HCT116 (cell line): ENCODE measurements at regions not wholly inside any gene's neighbourhood (a gene's known extent, or its start where the extent isn't known, plus 50 kb on each side); places are given as distances from the start of the nearest gene placed in this dataset.

Source experiments
- ATAC-seq: fragments of 200-7000 bp; cut with Tn5 transposase; 2 replicates; pipeline ENCODE4 v1.9.1; 2020; ENCODE audit warnings: mild to moderate bottlenecking, moderate library complexity
- BruUV-seq: library from RNA; stranded (reverse); fragments of 400-500 nt; replicated peaks from 2 replicates; lab custom pipeline; 2021; lab: Mats Ljungman, UMichigan
- CTCF ChIA-PET: fragments of 300-600 bp; sonication (Branson Sonifier 250); formaldehyde crosslinking; loops from one replicate; lab custom pipeline; 2021; ENCODE audit warnings: antibody characterized with exemption; lab: Charles Lee
- POLR2A ChIA-PET: fragments of 300-600, 350-600 bp; sonication (Branson Sonifier 250); formaldehyde crosslinking; loops from one replicate; lab custom pipeline; 2021; ENCODE audit warnings: antibody characterized with exemption; lab: Charles Lee
- RAD21 ChIA-PET, 2 experiments: fragments of 300-600 bp; sonication (Branson Sonifier 250); formaldehyde crosslinking; loops; one replicate each; lab custom pipeline; 2023; ENCODE audit warnings: low total read pairs in 2 of 2; ENCODE audit not compliant: uncharacterized antibody in 2 of 2, unreplicated experiment in 2 of 2, low non-redundant PET in 1 of 2; lab: Charles Lee
- DNase-seq: peaks from one replicate; pipeline ENCODE4 v3.0.0-alpha.2; 2010; ENCODE audit warnings: low read depth, low spot score
- H2AFZ ChIP-seq: fragments of 200-600 bp; shearing (Covaris generic), sonication (generic); 2 replicates; pipeline ENCODE4 v1.6.1; 2017; ENCODE audit warnings: low read depth, mixed run types, mixed read lengths, antibody characterized with exemption, low read length; ENCODE audit not compliant: poor library complexity, severe bottlenecking
- H3K27ac ChIP-seq: 2 replicates; pipeline ENCODE4 v1.5.1; 2012; ENCODE audit warnings: low read depth, low read length
- H3K27me3 ChIP-seq: fragments of 200-600 bp; sonication (generic); 2 replicates; pipeline ENCODE4 v1.6.1; 2016; ENCODE audit warnings: mixed run types, low read length, mixed read lengths; ENCODE audit not compliant: insufficient read depth
- H3K36me3 ChIP-seq, 2 experiments: fragments of 200-500 bp in 1 of 2; fragments of 200-600 bp in 1 of 2; sonication (Bioruptor generic) in 1 of 2; sonication (generic) in 1 of 2; 2 replicates each; pipeline versions ENCODE4 v1.5.1 to v1.6.1; 2014 to 2016; ENCODE audit warnings: low read length in 2 of 2, inconsistent platforms in 1 of 2, mixed read lengths in 1 of 2, mixed run types in 1 of 2; ENCODE audit not compliant: insufficient read depth in 2 of 2, control insufficient read depth in 1 of 2
- H3K4me1 ChIP-seq, 2 experiments: fragments of 200-600 bp in 1 of 2; sonication (generic) in 1 of 2; 2 replicates each; pipeline versions ENCODE4 v1.5.1 to v1.6.1; 2012 to 2017; ENCODE audit warnings: low read length in 2 of 2, inconsistent platforms in 1 of 2, mild to moderate bottlenecking in 1 of 2, mixed read lengths in 1 of 2, mixed run types in 1 of 2, moderate library complexity in 1 of 2; ENCODE audit not compliant: insufficient read depth in 2 of 2, control insufficient read depth in 1 of 2
- H3K4me2 ChIP-seq: fragments of 200-600 bp; sonication (generic); 2 replicates; pipeline ENCODE4 v1.6.1; 2017; ENCODE audit warnings: mixed run types, low read length, mixed read lengths
- H3K4me3 ChIP-seq, 2 experiments: fragments of 200-600 bp in 1 of 2; sonication (generic) in 1 of 2; replicated peaks in 1 of 2; 2 replicates each; pipeline ENCODE4 v1.5.1; 2011 to 2016; ENCODE audit warnings: low read length in 2 of 2, control low read depth in 1 of 2, low read depth in 1 of 2, mild to moderate bottlenecking in 1 of 2, mixed read lengths in 1 of 2, mixed run types in 1 of 2
- H3K79me2 ChIP-seq: fragments of 200-600 bp; sonication (generic); 2 replicates; pipeline ENCODE4 v1.6.1; 2017; ENCODE audit warnings: mild to moderate bottlenecking, mixed run types, low read length, moderate library complexity, mixed read lengths; ENCODE audit not compliant: insufficient read depth
- H3K9ac ChIP-seq: fragments of 200-600 bp; sonication (generic); 2 replicates; pipeline ENCODE4 v1.6.1; 2016; ENCODE audit warnings: low read length, mixed read lengths
- H3K9me2 ChIP-seq: fragments of 200-600 bp; sonication (generic), shearing (Covaris generic); 2 replicates; pipeline ENCODE4 v1.6.1; 2017; ENCODE audit warnings: mixed run types, mild to moderate bottlenecking, moderate library complexity; ENCODE audit not compliant: insufficient read depth
- H3K9me3 ChIP-seq, 2 experiments: fragments of 200-500 bp in 1 of 2; fragments of 200-600 bp in 1 of 2; sonication (Bioruptor generic) in 1 of 2; sonication (generic) in 1 of 2; 2 replicates each; pipeline ENCODE4 v1.6.1; 2014 to 2017; ENCODE audit warnings: low read length in 2 of 2, mixed read lengths in 2 of 2, inconsistent platforms in 1 of 2, low read depth in 1 of 2, mild to moderate bottlenecking in 1 of 2, mixed run types in 1 of 2, moderate library complexity in 1 of 2; ENCODE audit not compliant: control insufficient read depth in 1 of 2, insufficient read depth in 1 of 2
- H4K20me1 ChIP-seq: fragments of 200-600 bp; sonication (generic), shearing (Covaris generic); 2 replicates; pipeline ENCODE4 v1.6.1; 2017; ENCODE audit warnings: mixed run types, mild to moderate bottlenecking, moderate library complexity; ENCODE audit not compliant: insufficient read depth
- ATF3 ChIP-seq: IDR thresholded peaks from 2 replicates; pipeline ENCODE4 v1.6.1; 2012
- CEBPB ChIP-seq: IDR thresholded peaks from 2 replicates; pipeline ENCODE4 v1.6.1; 2012; ENCODE audit warnings: low read depth
- ELF1 ChIP-seq: IDR thresholded peaks from 2 replicates; pipeline ENCODE4 v1.6.1; 2012; ENCODE audit warnings: low read depth, borderline replicate concordance
- EZH2 ChIP-seq: fragments of 200-600 bp; sonication (generic); IDR thresholded peaks from 2 replicates; pipeline ENCODE4 v1.6.1; 2017; ENCODE audit warnings: antibody characterized with exemption, mixed run types
- EZH2phosphoT487 ChIP-seq: fragments of 200-600 bp; IDR thresholded peaks from 2 replicates; pipeline ENCODE4 v1.6.1; 2018; ENCODE audit warnings: antibody characterized with exemption, borderline replicate concordance
- FOSL1 ChIP-seq: IDR thresholded peaks from 2 replicates; pipeline ENCODE4 v1.6.1; 2012; ENCODE audit warnings: low read depth
- JUND ChIP-seq: IDR thresholded peaks from 2 replicates; pipeline ENCODE4 v1.6.1; 2012
- MAX ChIP-seq: IDR thresholded peaks from 2 replicates; pipeline ENCODE4 v1.6.1; 2012
- POLR2A ChIP-seq: IDR thresholded peaks from 2 replicates; pipeline ENCODE4 v1.7.0; 2011; ENCODE audit warnings: borderline replicate concordance; ENCODE audit not compliant: insufficient read depth, insufficient read length; ENCODE audit errors: extremely low read depth
- RAD21 ChIP-seq: IDR thresholded peaks from 2 replicates; pipeline ENCODE4 v1.6.1; 2012; ENCODE audit warnings: low read depth, mild to moderate bottlenecking
- REST ChIP-seq: IDR thresholded peaks from 2 replicates; pipeline ENCODE4 v1.6.1; 2012; ENCODE audit warnings: low read depth
- TCF7L2 ChIP-seq: IDR thresholded peaks from 2 replicates; pipeline ENCODE4 v1.7.0; 2011; ENCODE audit warnings: borderline replicate concordance, inconsistent platforms; ENCODE audit not compliant: insufficient read depth, insufficient read length; ENCODE audit errors: extremely low read depth
- ZBTB33 ChIP-seq: IDR thresholded peaks from 2 replicates; pipeline ENCODE4 v1.6.1; 2011; ENCODE audit warnings: mild to moderate bottlenecking, low read length, moderate library complexity; ENCODE audit not compliant: insufficient replicate concordance; ENCODE audit errors: extremely low read depth
- ZFX ChIP-seq: fragments of 450-650 bp; IDR thresholded peaks from 2 replicates; pipeline ENCODE4 v1.6.1; 2017
- intact Hi-C: fragments of 100-400 bp; cut with micrococcal nuclease; formaldehyde crosslinking; loops from 2 replicates; pipeline ENCODE4 v1.10.0; 2022

GRCh38 chr2:41759880-41760279 lies 287.9 kb upstream of the PKDCC start:
- no TSS peak for BruUV-seq
- no peak for ATAC-seq
- no peak for DNase-seq
- H3K36me3 ChIP-seq = no peaks in the 10 kb centered on the region
- H3K9me3 ChIP-seq = no peaks in the 10 kb centered on the region
- no peaks in the 10 kb centered on the region for H3K9me2 ChIP-seq
- H3K27ac ChIP-seq = no peak overlapping the region
- CTCF ChIA-PET = no interaction called here
- intact Hi-C loops = no loop called here
- no peak overlapping the region for H3K4me3 ChIP-seq
- no peak overlapping the region for H3K9ac ChIP-seq
- RAD21 ChIA-PET = no interaction called here
- H3K4me1 ChIP-seq = no peaks in the 10 kb centered on the region
- no peak overlapping the region for H3K4me2 ChIP-seq
- no peaks in the 10 kb centered on the region for H4K20me1 ChIP-seq
- no peak for TF ChIP-seq ZFX
- TF ChIP-seq REST = no peak
- no peak for TF ChIP-seq CEBPB
- TF ChIP-seq EZH2phosphoT487 = no peak
- no peak for TF ChIP-seq ZBTB33
- TF ChIP-seq ATF3 = no peak
- no peak for TF ChIP-seq MAX
- no peak for TF ChIP-seq EZH2
- no peak for TF ChIP-seq RAD21
- no peak for TF ChIP-seq TCF7L2
- TF ChIP-seq JUND = no peak
- no peak for TF ChIP-seq ELF1
- TF ChIP-seq FOSL1 = no peak
- TF ChIP-seq POLR2A = no peak
- H2AFZ ChIP-seq = no peak overlapping the region
- peaks cover 32% of the 10 kb centered on the region; the same call in 1 of the 2 replicates for H3K27me3 ChIP-seq
- POLR2A ChIA-PET = no interaction called here
- H3K79me2 ChIP-seq = no peaks in the 10 kb centered on the region
